ENCODE measurements at regions not wholly inside any gene's neighbourhood (a gene's known extent, or its start where the extent isn't known, plus 50 kb on each side); places are given as distances from the start of the nearest gene placed in this dataset.

DNA sequence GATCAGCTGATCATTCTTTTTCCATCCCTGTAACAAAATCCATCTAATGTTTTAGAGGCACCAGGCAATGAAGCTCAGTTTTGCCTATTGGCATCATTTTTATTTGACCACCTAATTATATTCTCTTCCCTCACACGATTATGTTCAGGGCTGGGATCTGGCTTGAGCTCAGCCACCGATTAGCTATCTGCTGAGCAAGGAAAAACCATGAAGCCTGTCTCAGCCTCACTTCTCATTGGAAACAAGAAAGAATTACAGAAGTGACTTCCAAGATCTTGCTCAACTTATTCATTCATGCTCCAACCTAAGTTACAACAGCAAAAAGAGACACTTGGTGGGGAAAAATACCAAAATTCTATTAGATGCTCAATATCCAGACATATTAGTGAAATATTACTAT, 139.0 kb upstream of the SH3BP4 start:
- TF ChIP-seq, protein P1, sequence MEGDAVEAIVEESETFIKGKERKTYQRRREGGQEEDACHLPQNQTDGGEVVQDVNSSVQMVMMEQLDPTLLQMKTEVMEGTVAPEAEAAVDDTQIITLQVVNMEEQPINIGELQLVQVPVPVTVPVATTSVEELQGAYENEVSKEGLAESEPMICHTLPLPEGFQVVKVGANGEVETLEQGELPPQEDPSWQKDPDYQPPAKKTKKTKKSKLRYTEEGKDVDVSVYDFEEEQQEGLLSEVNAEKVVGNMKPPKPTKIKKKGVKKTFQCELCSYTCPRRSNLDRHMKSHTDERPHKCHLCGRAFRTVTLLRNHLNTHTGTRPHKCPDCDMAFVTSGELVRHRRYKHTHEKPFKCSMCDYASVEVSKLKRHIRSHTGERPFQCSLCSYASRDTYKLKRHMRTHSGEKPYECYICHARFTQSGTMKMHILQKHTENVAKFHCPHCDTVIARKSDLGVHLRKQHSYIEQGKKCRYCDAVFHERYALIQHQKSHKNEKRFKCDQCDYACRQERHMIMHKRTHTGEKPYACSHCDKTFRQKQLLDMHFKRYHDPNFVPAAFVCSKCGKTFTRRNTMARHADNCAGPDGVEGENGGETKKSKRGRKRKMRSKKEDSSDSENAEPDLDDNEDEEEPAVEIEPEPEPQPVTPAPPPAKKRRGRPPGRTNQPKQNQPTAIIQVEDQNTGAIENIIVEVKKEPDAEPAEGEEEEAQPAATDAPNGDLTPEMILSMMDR (IDR thresholded peaks at IDR 0.05 in 4 of 5, conservative IDR thresholded peaks at IDR 0.05 in 1 of 5): no peak
- no peak for TF ChIP-seq POLR2A (IDR thresholded peaks at IDR 0.05)
